ENCODE measurements at regions not wholly inside any gene's neighbourhood (a gene's known extent, or its start where the extent isn't known, plus 50 kb on each side); places are given as distances from the start of the nearest gene placed in this dataset.
"Not testable (repeated sequence)": the region's sequence is repeated elsewhere in the genome, so short reads cannot be mapped to it uniquely, and the experiment has no call there.

- DNase-seq: no peak
Observed at GRCh38 chr2:56813490-56813889, 629.7 kb downstream of the CCDC85A start.

GRCh38 chr2:56816666-56817065, 632.9 kb downstream of the CCDC85A start:
- no peak for DNase-seq

- no peak for DNase-seq
Observed at GRCh38 chr2:56831780-56832179, 648.0 kb downstream of the CCDC85A start.

- no peak for DNase-seq
Observed at GRCh38 chr2:56834686-56835085, 650.9 kb downstream of the CCDC85A start.

- not testable (repeated sequence) for DNase-seq
Observed at GRCh38 chr2:56840009-56840408, 656.2 kb downstream of the CCDC85A start.

GRCh38 chr2:56860991-56861390, 677.2 kb downstream of the CCDC85A start:
- DNase-seq: no peak

GRCh38 chr2:56871644-56872043, 687.9 kb downstream of the CCDC85A start:
- DNase-seq: no peak

- no peak for DNase-seq
Observed at GRCh38 chr2:56874717-56875116, 690.9 kb downstream of the CCDC85A start.

GRCh38 chr2:56889738-56890137, 705.9 kb downstream of the CCDC85A start:
- DNase-seq: no peak

GRCh38 chr2:56892382-56892781, 708.6 kb downstream of the CCDC85A start:
- DNase-seq: no peak

- DNase-seq: no peak
Observed at GRCh38 chr2:56898986-56899385, 715.2 kb downstream of the CCDC85A start.

- no peak for DNase-seq
Observed at GRCh38 chr2:56912490-56912889, 728.7 kb downstream of the CCDC85A start.

- DNase-seq: no peak
Observed at GRCh38 chr2:56918790-56919189, 735.0 kb downstream of the CCDC85A start.

GRCh38 chr2:56933976-56934375, 750.2 kb downstream of the CCDC85A start:
- no peak for DNase-seq

GRCh38 chr2:56934866-56935265, 751.1 kb downstream of the CCDC85A start:
- no peak for DNase-seq

- no peak for DNase-seq
Observed at GRCh38 chr2:56940054-56940453, 756.3 kb downstream of the CCDC85A start.

- no peak for DNase-seq
Observed at GRCh38 chr2:56952871-56953270, 769.1 kb downstream of the CCDC85A start.

- DNase-seq: no peak
Observed at GRCh38 chr2:56960581-56960980, 776.8 kb downstream of the CCDC85A start.

GRCh38 chr2:56962673-56963072, 778.9 kb downstream of the CCDC85A start:
- DNase-seq: no peak

GRCh38 chr2:56969513-56969912, 785.7 kb downstream of the CCDC85A start:
- no peak for DNase-seq

- DNase-seq: no peak
Observed at GRCh38 chr2:56971383-56971974, 787.7 kb downstream of the CCDC85A start.

- DNase-seq: no peak
Observed at GRCh38 chr2:56981554-56981953, 797.8 kb downstream of the CCDC85A start.

GRCh38 chr2:56985609-56986008, 801.8 kb downstream of the CCDC85A start:
- DNase-seq: no peak

- DNase-seq: no peak
Observed at GRCh38 chr2:57022496-57022895, 838.7 kb downstream of the CCDC85A start.

GRCh38 chr2:57044931-57045635, 861.3 kb downstream of the CCDC85A start:
- no peak for DNase-seq
